Heart left ventricle (tissue), 13 donors: ENCODE measurements at regions not wholly inside any gene's neighbourhood (a gene's known extent, or its start where the extent isn't known, plus 50 kb on each side); places are given as distances from the start of the nearest gene placed in this dataset.

Experiments used
- POLR2A ChIP-seq, 2 donors: fragments of 450-650 bp; IDR thresholded peaks; one replicate each; pipeline ENCODE4 v1.6.1; 2017; ENCODE audit warnings: antibody characterized with exemption in 2 of 2, mild to moderate bottlenecking in 2 of 2, moderate library complexity in 2 of 2
- TF ChIP-seq, protein P1 (sequence below), 12 donors: fragments of 200-600 bp; sonication (generic) in 4 of 12; IDR thresholded peaks; one replicate each; pipeline versions ENCODE4 v1.5.0 to v1.8.0; 2018 to 2022; ENCODE audit warnings: antibody characterized with exemption in 12 of 12, mild to moderate bottlenecking in 5 of 12
- donor health status: ischemic (EF 13 %, LVEDD 7.1; RV severe dilation, severe dysfunction).
- donor health status: DM: no; HTN: yes; CAD: no.
- donor health status: DM: no; HTN: no; CAD: no.
- donor health status: ischemic (EF 25% LVEDD 6.9; RV normal size, moderate dysfunction).
- donor health status: ischemic (EF 25% LVEDD 5.7; RV mildly dilated, moderate dysfunction).
- donor health status: ischemic (EF 35%, LVEDD 5.7; RV mildly dilated, moderate dysfunction).
- donor health status: nonischemic (EF 11% LVEDD 7.7; RV severe dilation, severe dysfunction).
- donor health status: DM: yes; HTN: yes; CAD: no.
- donor health status: PGD.
- donor health status: ischemic (EF 29% LVEDD 5.4; RV normal size, mild dysfunction).
- donor health status: nonischemic (EF 23%, LVEDD 6.1; RV moderate dilation, normal function).

GRCh38 chr13:63546524-63546923 lies 2130.9 kb upstream of the PCDH20 start:
- TF ChIP-seq, protein P1, sequence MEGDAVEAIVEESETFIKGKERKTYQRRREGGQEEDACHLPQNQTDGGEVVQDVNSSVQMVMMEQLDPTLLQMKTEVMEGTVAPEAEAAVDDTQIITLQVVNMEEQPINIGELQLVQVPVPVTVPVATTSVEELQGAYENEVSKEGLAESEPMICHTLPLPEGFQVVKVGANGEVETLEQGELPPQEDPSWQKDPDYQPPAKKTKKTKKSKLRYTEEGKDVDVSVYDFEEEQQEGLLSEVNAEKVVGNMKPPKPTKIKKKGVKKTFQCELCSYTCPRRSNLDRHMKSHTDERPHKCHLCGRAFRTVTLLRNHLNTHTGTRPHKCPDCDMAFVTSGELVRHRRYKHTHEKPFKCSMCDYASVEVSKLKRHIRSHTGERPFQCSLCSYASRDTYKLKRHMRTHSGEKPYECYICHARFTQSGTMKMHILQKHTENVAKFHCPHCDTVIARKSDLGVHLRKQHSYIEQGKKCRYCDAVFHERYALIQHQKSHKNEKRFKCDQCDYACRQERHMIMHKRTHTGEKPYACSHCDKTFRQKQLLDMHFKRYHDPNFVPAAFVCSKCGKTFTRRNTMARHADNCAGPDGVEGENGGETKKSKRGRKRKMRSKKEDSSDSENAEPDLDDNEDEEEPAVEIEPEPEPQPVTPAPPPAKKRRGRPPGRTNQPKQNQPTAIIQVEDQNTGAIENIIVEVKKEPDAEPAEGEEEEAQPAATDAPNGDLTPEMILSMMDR (IDR thresholded peaks at IDR 0.05), result no peak
- TF ChIP-seq POLR2A (IDR thresholded peaks at IDR 0.05), result no peak
